Esophagus muscularis mucosa (tissue), 2 donors: ENCODE measurements at regions not wholly inside any gene's neighbourhood (a gene's known extent, or its start where the extent isn't known, plus 50 kb on each side); places are given as distances from the start of the nearest gene placed in this dataset.

Source experiments
- EP300 ChIP-seq: sonication (generic); formaldehyde crosslinking; IDR thresholded peaks from one replicate; pipeline ENCODE4 v1.6.1; 2017; ENCODE audit warnings: antibody characterized with exemption
- POLR2A ChIP-seq: fragments of 450-650 bp; IDR thresholded peaks from one replicate; pipeline ENCODE4 v1.6.1; 2017; ENCODE audit warnings: antibody characterized with exemption, moderate library complexity, mild to moderate bottlenecking, low read depth

DNA sequence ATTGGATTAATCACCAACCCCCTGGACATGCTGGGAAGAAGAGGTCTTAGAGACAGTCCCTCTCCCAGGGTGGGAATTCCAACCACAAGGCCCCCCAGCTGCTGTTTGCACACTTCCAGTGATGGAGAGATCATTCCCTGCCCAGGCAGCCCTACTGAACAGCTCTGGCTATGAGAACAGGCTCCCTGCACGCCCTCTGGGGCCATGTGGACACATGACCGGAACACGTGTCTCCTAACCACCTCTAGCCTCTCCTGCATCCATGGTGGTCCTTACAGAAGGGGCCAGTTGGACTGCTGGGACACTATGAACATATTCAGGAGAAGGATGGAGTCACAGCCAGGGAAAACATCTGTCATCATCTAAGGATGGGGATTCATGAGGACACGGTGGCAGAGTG lies 196.2 kb downstream of the MN1 start:
- TF ChIP-seq POLR2A (no peak), EP300 (no peak)
